HFFc6 (cell line): ENCODE measurements at regions not wholly inside any gene's neighbourhood (a gene's known extent, or its start where the extent isn't known, plus 50 kb on each side); places are given as distances from the start of the nearest gene placed in this dataset. TPM values are rescaled to one million over a fixed set of nuclear protein-coding genes. Genes with fewer than 3 reads are reported as not detected.
A peak's percentile ranks its signal among the peaks of the same experiment; 100 is the strongest.

ENCODE experiments used
- DNase-seq: peaks from one replicate; pipeline ENCODE4 v3.0.0-alpha.2; 2018
- H3K27ac Mint-ChIP-seq: 2 replicates; pipeline ENCODE4 v1.8.0; 2020; ENCODE audit warnings: mild to moderate bottlenecking, mixed read lengths
- H3K27me3 Mint-ChIP-seq: 2 replicates; pipeline ENCODE4 v1.8.0; 2021; ENCODE audit warnings: mild to moderate bottlenecking, moderate library complexity, mixed read lengths; ENCODE audit not compliant: insufficient read depth
- H3K36me3 Mint-ChIP-seq: 2 replicates; pipeline ENCODE4 v1.8.0; 2021; ENCODE audit warnings: low read depth, mixed read lengths
- H3K4me1 Mint-ChIP-seq: 2 replicates; pipeline ENCODE4 v1.8.0; 2020; ENCODE audit warnings: low read depth, mixed read lengths
- H3K4me3 Mint-ChIP-seq: 2 replicates; pipeline ENCODE4 v1.8.0; 2020; ENCODE audit warnings: mild to moderate bottlenecking, moderate library complexity, mixed read lengths
- H3K9me3 Mint-ChIP-seq: 2 replicates; pipeline ENCODE4 v1.8.0; 2020; ENCODE audit warnings: mild to moderate bottlenecking, mixed read lengths
- microRNA-seq: library from miRNA; unstranded; fragments of <30 nt; microRNA quantifications from one replicate; pipeline ENCODE4, GENCODE V29; 2019
- TF ChIP-seq, protein P1 (sequence below): fragments of 200-600 bp; sonication (generic); IDR thresholded peaks from 2 replicates; pipeline ENCODE4 v1.5.0; 2021; ENCODE audit warnings: antibody characterized with exemption, mild to moderate bottlenecking

DNA sequence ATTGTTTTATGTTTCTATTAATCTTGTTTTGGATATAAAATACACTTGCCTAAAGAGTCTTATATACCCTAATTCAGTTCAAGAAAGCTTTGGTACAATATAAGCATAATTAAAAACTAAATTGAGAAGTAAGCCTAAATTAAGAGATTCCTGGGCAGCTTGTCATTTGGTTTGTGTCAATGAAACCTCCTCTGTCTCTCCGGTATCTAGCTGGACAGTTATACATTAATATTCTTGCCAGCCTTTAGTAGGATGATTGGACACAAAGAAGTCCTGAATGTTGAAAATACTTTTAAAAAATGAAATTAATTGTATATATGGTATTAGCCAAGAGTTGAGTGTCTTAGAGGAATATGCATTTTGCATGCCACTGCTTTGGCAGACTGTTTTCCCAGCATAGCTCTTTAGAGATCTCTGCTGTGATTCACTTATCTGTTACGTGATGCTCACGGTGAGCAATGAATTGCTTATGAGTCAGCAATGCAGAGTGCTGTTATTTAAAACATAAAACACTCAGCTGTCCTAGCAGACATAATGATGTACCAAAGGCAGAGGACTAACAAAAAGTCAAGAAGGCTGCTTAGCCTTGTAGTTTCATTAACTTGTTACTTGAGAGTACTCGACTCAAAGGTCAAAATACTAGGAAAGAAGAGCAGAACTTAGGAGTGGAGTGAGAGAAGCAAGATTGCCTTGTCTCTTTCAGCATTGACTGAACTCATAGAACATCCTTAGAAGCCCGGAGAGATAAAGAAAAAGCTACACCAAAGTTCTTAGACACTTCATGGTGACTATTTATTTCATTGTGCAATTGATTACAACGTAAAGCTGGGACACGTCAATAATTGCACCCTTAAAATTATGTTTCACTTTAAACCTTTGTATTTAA, 1296.1 kb upstream of the PCDH7 start:
- peak; percentile 90 for DNase-seq
- TF ChIP-seq, protein P1, sequence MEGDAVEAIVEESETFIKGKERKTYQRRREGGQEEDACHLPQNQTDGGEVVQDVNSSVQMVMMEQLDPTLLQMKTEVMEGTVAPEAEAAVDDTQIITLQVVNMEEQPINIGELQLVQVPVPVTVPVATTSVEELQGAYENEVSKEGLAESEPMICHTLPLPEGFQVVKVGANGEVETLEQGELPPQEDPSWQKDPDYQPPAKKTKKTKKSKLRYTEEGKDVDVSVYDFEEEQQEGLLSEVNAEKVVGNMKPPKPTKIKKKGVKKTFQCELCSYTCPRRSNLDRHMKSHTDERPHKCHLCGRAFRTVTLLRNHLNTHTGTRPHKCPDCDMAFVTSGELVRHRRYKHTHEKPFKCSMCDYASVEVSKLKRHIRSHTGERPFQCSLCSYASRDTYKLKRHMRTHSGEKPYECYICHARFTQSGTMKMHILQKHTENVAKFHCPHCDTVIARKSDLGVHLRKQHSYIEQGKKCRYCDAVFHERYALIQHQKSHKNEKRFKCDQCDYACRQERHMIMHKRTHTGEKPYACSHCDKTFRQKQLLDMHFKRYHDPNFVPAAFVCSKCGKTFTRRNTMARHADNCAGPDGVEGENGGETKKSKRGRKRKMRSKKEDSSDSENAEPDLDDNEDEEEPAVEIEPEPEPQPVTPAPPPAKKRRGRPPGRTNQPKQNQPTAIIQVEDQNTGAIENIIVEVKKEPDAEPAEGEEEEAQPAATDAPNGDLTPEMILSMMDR: no peak
- peak overlapping the region; percentile 92 for H3K27ac Mint-ChIP-seq

DNA sequence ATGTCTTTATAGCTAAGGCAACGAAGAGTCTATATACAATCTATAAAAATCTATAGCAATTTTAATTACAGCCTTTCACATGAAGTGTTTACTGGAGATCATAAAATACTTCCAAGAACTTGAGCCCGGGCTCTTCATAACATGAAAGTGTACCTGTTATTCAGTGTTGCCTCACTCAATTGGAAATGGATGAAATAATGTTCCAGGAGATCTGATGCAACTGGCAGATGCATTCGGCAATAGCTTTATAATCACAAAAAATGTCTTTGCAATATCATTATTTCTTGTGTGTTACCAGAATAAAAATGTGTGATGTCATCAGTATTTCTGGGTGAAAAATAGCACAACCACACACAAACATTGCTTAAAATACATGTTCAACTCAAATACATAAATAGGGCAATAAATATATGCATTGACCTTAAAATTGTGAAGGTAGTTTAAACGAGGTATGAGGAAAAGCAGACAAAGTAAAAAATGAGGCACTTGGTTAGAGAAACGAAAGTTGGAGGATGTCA, 1266.8 kb upstream of the PCDH7 start:
- TF ChIP-seq, protein P1: no peak
- Mint-ChIP-seq H3K36me3 (no peaks in the 10 kb centered on the region; the same call in 1 of the 2 replicates), H3K27me3 (no peaks in the 10 kb centered on the region), H3K4me3 (no peak overlapping the region; the same call in 1 of the 2 replicates), H3K27ac (no peak overlapping the region), H3K4me1 (peaks cover 11% of the 10 kb centered on the region; the same call in 1 of the 2 replicates), H3K9me3 (no peaks in the 10 kb centered on the region)
- no peak for DNase-seq

More for the DNA sequence above, 1296.1 kb upstream of the PCDH7 start:
- Mint-ChIP-seq H3K4me3 (peak overlapping the region; percentile 82), H3K27me3 (no peaks in the 10 kb centered on the region), H3K4me1 (peaks cover 28% of the 10 kb centered on the region), H3K9me3 (no peaks in the 10 kb centered on the region), H3K36me3 (no peaks in the 10 kb centered on the region; the same call in 1 of the 2 replicates)

DNA sequence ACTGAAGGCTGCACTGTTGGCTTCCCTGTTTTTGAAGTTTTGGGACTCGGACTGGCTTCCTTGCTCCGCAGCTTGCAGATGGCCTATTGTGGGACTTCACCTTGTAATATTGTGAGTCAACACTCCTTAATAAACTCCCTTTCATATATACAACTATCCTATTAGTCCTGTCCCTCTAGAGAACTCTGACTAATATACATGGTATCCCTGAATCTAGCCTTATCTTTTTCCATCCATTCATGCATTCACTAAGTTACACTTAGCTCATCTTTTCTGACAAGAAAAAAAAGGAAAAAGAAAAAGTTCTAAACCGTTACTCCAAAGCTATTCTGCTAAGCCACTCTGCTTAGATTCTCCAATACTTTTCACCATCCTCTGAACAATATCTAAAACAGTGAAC, 1260.2 kb upstream of the PCDH7 start:
- Mint-ChIP-seq H3K36me3 (no peaks in the 10 kb centered on the region; the same call in 1 of the 2 replicates), H3K27ac (peak overlapping the region; percentile 44), H3K4me3 (peak overlapping the region; percentile 40), H3K4me1 (peaks cover 22% of the 10 kb centered on the region), H3K9me3 (no peaks in the 10 kb centered on the region), H3K27me3 (no peaks in the 10 kb centered on the region; the same call in 1 of the 2 replicates)
- peak; percentile 61 for DNase-seq
- TF ChIP-seq, protein P1: no peak

DNA sequence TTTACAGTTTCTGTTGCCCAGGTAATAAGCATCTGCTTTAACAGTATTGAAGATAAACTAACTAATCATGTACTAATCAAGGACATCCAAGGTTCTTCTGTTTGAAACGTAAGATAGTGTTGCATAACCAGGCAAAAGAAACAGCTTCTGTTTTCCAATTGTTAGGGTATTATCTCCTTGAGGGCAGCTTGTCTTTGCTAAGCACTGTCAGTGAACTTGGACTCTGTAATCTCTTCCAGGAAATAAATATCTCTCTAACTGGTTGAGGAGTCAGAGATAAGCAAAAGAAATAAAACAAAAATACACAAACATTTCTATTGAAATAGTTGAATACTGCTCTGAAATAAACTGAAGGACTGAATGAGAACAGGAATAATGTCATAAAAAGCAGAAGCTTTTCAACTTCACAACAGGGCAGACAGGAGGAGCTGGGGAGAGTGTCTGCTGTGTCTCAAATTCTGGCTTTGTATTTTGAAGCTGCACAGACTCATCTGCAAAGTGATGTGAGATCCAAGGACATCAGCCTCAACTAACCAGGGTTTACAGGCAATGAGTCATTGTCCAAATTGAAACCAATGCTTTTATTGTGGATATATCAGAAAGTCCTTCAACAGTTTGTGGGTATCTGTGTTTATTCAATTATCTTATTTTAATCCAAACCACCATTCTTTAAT, 1253.0 kb upstream of the PCDH7 start:
- Mint-ChIP-seq H3K36me3 (no peaks in the 10 kb centered on the region), H3K27me3 (no peaks in the 10 kb centered on the region), H3K27ac (no peak overlapping the region), H3K9me3 (no peaks in the 10 kb centered on the region), H3K4me1 (peaks cover 26% of the 10 kb centered on the region), H3K4me3 (peak overlapping the region; percentile 41; the same call in 1 of the 2 replicates)
- DNase-seq: peak; percentile 21
- TF ChIP-seq, protein P1: no peak

Small RNAs in the stretch of these regions (microRNA-seq; reads per million reads assigned to microRNA genes)
- gene MIR4275: not detected
